ENCODE measurements at regions not wholly inside any gene's neighbourhood (a gene's known extent, or its start where the extent isn't known, plus 50 kb on each side); places are given as distances from the start of the nearest gene placed in this dataset.

GRCh38 chr3:89841041-89841440 is 733.6 kb downstream of the EPHA3 start:
- H2AFZ ChIP-seq (ENCODE audit: insufficient read depth, low read depth, low read length, poor library complexity, severe bottlenecking): no peak overlapping the region
- no peaks in the 10 kb centered on the region for H4K20me1 ChIP-seq (ENCODE audit: control insufficient read depth, insufficient read depth, low read length, poor library complexity, severe bottlenecking)
- no peak overlapping the region for H3K27ac ChIP-seq (ENCODE audit: low read length in 2 of 2)
- Mint-ChIP-seq H3K27me3 (no peaks in the 10 kb centered on the region), H3K27ac (no peak overlapping the region), H3K4me3 (no peak overlapping the region), H3K4me1 (no peaks in the 10 kb centered on the region), H3K9me3 (ENCODE audit: insufficient read depth) (no peaks in the 10 kb centered on the region)
- H3K9me3 ChIP-seq (ENCODE audit: control extremely low read depth in 1 of 3, control insufficient read depth in 2 of 3, insufficient read depth in 1 of 3, low read length in 2 of 3): no peaks in the 10 kb centered on the region
- no peak for TF ChIP-seq CTCF (IDR thresholded peaks at IDR 0.05)
- TF ChIP-seq EZH2 (IDR thresholded peaks at IDR 0.05; ENCODE audit: borderline replicate concordance, insufficient read depth, low read depth, low read length, poor library complexity, severe bottlenecking): no peak
- H3K4me1 ChIP-seq (ENCODE audit: control insufficient read depth in 2 of 2, insufficient read depth in 2 of 2, low read length in 2 of 2): no peaks in the 10 kb centered on the region
- H3K4me3 ChIP-seq (ENCODE audit: control extremely low read depth in 1 of 5, extremely low read depth in 1 of 5, insufficient read depth in 1 of 5, low read depth in 2 of 5, low read length in 4 of 5): no peak overlapping the region
- no peak overlapping the region for H3K9ac ChIP-seq (ENCODE audit: low read length)
- ChIA-PET CTCF (no interaction called here), POLR2A (no interaction called here)
- ATAC-seq (ENCODE audit: low read depth) (no peak), DNase-seq (no peak)
- no peaks in the 10 kb centered on the region for H3K27me3 ChIP-seq (replicated peaks in 1 of 4; ENCODE audit: control extremely low read depth in 1 of 4, control insufficient read depth in 3 of 4, insufficient read depth in 4 of 4, low read length in 3 of 4)
- no peak overlapping the region for H3K4me2 ChIP-seq (replicated peaks; ENCODE audit: low read depth, low read length, poor library complexity, severe bottlenecking)
- intact Hi-C loops (cut with micrococcal nuclease): no loop called here
- H3K36me3 ChIP-seq (replicated peaks in 1 of 2; ENCODE audit: control extremely low read depth in 1 of 2, control insufficient read depth in 1 of 2, extremely low read depth in 1 of 2, insufficient read depth in 2 of 2, low read length in 1 of 2): no peaks in the 10 kb centered on the region
- no peaks in the 10 kb centered on the region for H3K79me2 ChIP-seq (ENCODE audit: control insufficient read depth, insufficient read depth, low read length)

DNA sequence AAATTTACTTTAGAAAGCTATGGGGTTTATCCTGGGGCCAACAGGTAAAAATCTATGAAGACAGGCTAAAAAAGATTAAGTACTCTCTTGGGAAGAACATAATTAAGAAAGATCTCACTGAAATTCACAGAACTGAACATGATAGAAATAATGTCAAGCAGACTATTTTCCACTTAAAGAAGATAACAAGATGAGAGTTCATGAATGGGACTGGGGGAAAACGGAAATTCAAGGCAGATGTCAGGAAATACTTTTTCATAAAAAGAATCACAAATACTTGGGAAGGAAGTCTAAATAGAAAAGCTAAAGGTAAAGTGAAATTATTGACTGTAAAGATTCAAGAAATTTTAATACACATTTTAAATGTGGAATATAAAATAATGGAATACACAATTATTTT is 737.6 kb downstream of the EPHA3 start:
- no peaks in the 10 kb centered on the region for H3K9me3 Mint-ChIP-seq (ENCODE audit: insufficient read depth)
- CTCF ChIA-PET: no interaction called here
- ATAC-seq (ENCODE audit: low read depth): no peak

More for the DNA sequence above, 737.6 kb downstream of the EPHA3 start:
- intact Hi-C loops (cut with micrococcal nuclease): no loop called here
- Histone ChIP-seq H3K4me3 (ENCODE audit: control extremely low read depth in 1 of 5, extremely low read depth in 1 of 5, insufficient read depth in 1 of 5, low read depth in 2 of 5, low read length in 4 of 5) (no peak overlapping the region), H2AFZ (ENCODE audit: insufficient read depth, low read depth, low read length, poor library complexity, severe bottlenecking) (no peak overlapping the region), H4K20me1 (ENCODE audit: control insufficient read depth, insufficient read depth, low read length, poor library complexity, severe bottlenecking) (no peaks in the 10 kb centered on the region), H3K4me2 (replicated peaks; ENCODE audit: low read depth, low read length, poor library complexity, severe bottlenecking) (no peak overlapping the region), H3K27me3 (replicated peaks in 1 of 4; ENCODE audit: control extremely low read depth in 1 of 4, control insufficient read depth in 3 of 4, insufficient read depth in 4 of 4, low read length in 3 of 4) (no peaks in the 10 kb centered on the region), H3K27ac (ENCODE audit: low read length in 2 of 2) (no peak overlapping the region), H3K79me2 (ENCODE audit: control insufficient read depth, insufficient read depth, low read length) (no peaks in the 10 kb centered on the region), H3K9me3 (ENCODE audit: control extremely low read depth in 1 of 3, control insufficient read depth in 2 of 3, insufficient read depth in 1 of 3, low read length in 2 of 3) (no peaks in the 10 kb centered on the region), H3K4me1 (ENCODE audit: control insufficient read depth in 2 of 2, insufficient read depth in 2 of 2, low read length in 2 of 2) (no peaks in the 10 kb centered on the region), H3K9ac (ENCODE audit: low read length) (no peak overlapping the region), H3K36me3 (replicated peaks in 1 of 2; ENCODE audit: control extremely low read depth in 1 of 2, control insufficient read depth in 1 of 2, extremely low read depth in 1 of 2, insufficient read depth in 2 of 2, low read length in 1 of 2) (no peaks in the 10 kb centered on the region)
- no peaks in the 10 kb centered on the region for H3K4me1 Mint-ChIP-seq
- H3K27me3 Mint-ChIP-seq: no peaks in the 10 kb centered on the region
- TF ChIP-seq EZH2 (IDR thresholded peaks at IDR 0.05; ENCODE audit: borderline replicate concordance, insufficient read depth, low read depth, low read length, poor library complexity, severe bottlenecking) (no peak), CTCF (IDR thresholded peaks at IDR 0.05) (no peak)
- H3K4me3 Mint-ChIP-seq: no peak overlapping the region
- no peak for DNase-seq
- POLR2A ChIA-PET: no interaction called here
- WGBS (ENCODE audit: insufficient coverage): no CpG with 5 or more reads among the region's 1 CpG
- H3K27ac Mint-ChIP-seq: no peak overlapping the region
